SK-N-SH treated with all-trans-retinoic acid at 6 μM for 48 hours (cell line): ENCODE measurements at regions not wholly inside any gene's neighbourhood (a gene's known extent, or its start where the extent isn't known, plus 50 kb on each side); places are given as distances from the start of the nearest gene placed in this dataset.

Source experiments
- ATAC-seq: fragments of 200-7000 bp; cut with Tn5 transposase; 3 replicates; pipeline ENCODE4 v1.9.1; 2020; ENCODE audit warnings: mild to moderate bottlenecking, moderate library complexity
- ARNTL ChIP-seq: fragments of 450-650 bp; formaldehyde crosslinking; IDR thresholded peaks from 2 replicates; pipeline ENCODE4 v1.5.0; 2020; ENCODE audit warnings: low read depth, mild to moderate bottlenecking, moderate library complexity, borderline replicate concordance
- BACH2 ChIP-seq: fragments of 250-450 bp; sonication (Bioruptor Pico); IDR thresholded peaks from 2 replicates; pipeline ENCODE4 v1.9.0; 2021; ENCODE audit warnings: mild to moderate bottlenecking, borderline replicate concordance
- CSDC2 ChIP-seq: fragments of 250-450 bp; sonication (Bioruptor Pico); IDR thresholded peaks from 2 replicates; pipeline ENCODE4 v1.5.0; 2020; ENCODE audit warnings: mild to moderate bottlenecking, moderate library complexity
- ESRRG ChIP-seq: fragments of 250-450 bp; sonication (Bioruptor Pico); IDR thresholded peaks from 2 replicates; pipeline ENCODE4 v1.6.1; 2021; ENCODE audit warnings: mild to moderate bottlenecking
- GLIS3 ChIP-seq: fragments of 250-450 bp; sonication (Bioruptor Pico); IDR thresholded peaks from 2 replicates; pipeline ENCODE4 v1.5.0; 2020; ENCODE audit warnings: mild to moderate bottlenecking, moderate library complexity
- ISL1 ChIP-seq: fragments of 250-450 bp; sonication (Bioruptor Pico); IDR thresholded peaks from 2 replicates; pipeline ENCODE4 v2.1.2; 2022; ENCODE audit warnings: mild to moderate bottlenecking, moderate library complexity
- OSR1 ChIP-seq: fragments of 250-450 bp; sonication (Bioruptor Pico); IDR thresholded peaks from 2 replicates; pipeline ENCODE4 v1.8.0; 2022; ENCODE audit warnings: moderate library complexity, mild to moderate bottlenecking, inconsistent platforms
- PATZ1 ChIP-seq: fragments of 250-450 bp; sonication (Bioruptor Pico); IDR thresholded peaks from 2 replicates; pipeline ENCODE4 v1.8.0; 2020; ENCODE audit warnings: mild to moderate bottlenecking, moderate library complexity, borderline replicate concordance
- POU6F1 ChIP-seq: fragments of 250-450 bp; sonication (Bioruptor Pico); IDR thresholded peaks from 2 replicates; pipeline ENCODE4 v1.8.0; 2021; ENCODE audit warnings: low read depth, mild to moderate bottlenecking, moderate library complexity, borderline replicate concordance
- RARB ChIP-seq: fragments of 250-450 bp; sonication (Bioruptor Pico); IDR thresholded peaks from 2 replicates; pipeline ENCODE4 v1.8.0; 2021; ENCODE audit warnings: mild to moderate bottlenecking, moderate library complexity
- SNAI2 ChIP-seq: fragments of 250-450 bp; sonication (Bioruptor Pico); IDR thresholded peaks from 2 replicates; pipeline ENCODE4 v1.5.0; 2020; ENCODE audit warnings: mild to moderate bottlenecking, moderate library complexity
- TCF4 ChIP-seq: fragments of 250-450 bp; sonication (Bioruptor Pico); IDR thresholded peaks from 2 replicates; pipeline ENCODE4 v1.8.0; 2021; ENCODE audit warnings: mild to moderate bottlenecking, moderate library complexity, borderline replicate concordance
- TOX ChIP-seq: fragments of 250-450 bp; sonication (Bioruptor Pico); IDR thresholded peaks from 2 replicates; pipeline ENCODE4 v1.8.0; 2021; ENCODE audit warnings: mild to moderate bottlenecking, moderate library complexity, borderline replicate concordance
- ZC3H10 ChIP-seq: fragments of 250-450 bp; sonication (Bioruptor Pico); IDR thresholded peaks from 2 replicates; pipeline ENCODE4 v1.5.1; 2021; ENCODE audit warnings: mild to moderate bottlenecking, moderate library complexity
- ZFP30 ChIP-seq: fragments of 450-650 bp; formaldehyde crosslinking; IDR thresholded peaks from 2 replicates; pipeline ENCODE4 v1.5.0; 2022; ENCODE audit warnings: mild to moderate bottlenecking, moderate library complexity
- ZNF565 ChIP-seq: fragments of 450-650 bp; formaldehyde crosslinking; conservative IDR thresholded peaks from 2 replicates; pipeline ENCODE4 v1.5.0; 2020; ENCODE audit warnings: low read depth, mild to moderate bottlenecking, moderate library complexity
- ZNF70 ChIP-seq: fragments of 450-650 bp; formaldehyde crosslinking; IDR thresholded peaks from 2 replicates; pipeline ENCODE4 v1.5.0; 2020; ENCODE audit warnings: mild to moderate bottlenecking, moderate library complexity
- ZNF8 ChIP-seq: fragments of 450-650 bp; formaldehyde crosslinking; IDR thresholded peaks from 2 replicates; pipeline ENCODE4 v1.5.0; 2020; ENCODE audit warnings: mild to moderate bottlenecking, moderate library complexity
- TF ChIP-seq, protein P1 (sequence below): fragments of 250-450 bp; sonication (Bioruptor Pico); IDR thresholded peaks from 2 replicates; pipeline ENCODE4 v1.5.1; 2020; ENCODE audit warnings: low read depth, mild to moderate bottlenecking, moderate library complexity
- TF ChIP-seq, protein P2 (sequence below): fragments of 250-450 bp; sonication (Bioruptor Pico); IDR thresholded peaks from 2 replicates; pipeline ENCODE4 v1.5.0; 2020; ENCODE audit warnings: mild to moderate bottlenecking, moderate library complexity

- no peak for TF ChIP-seq ISL1 (CRISPR knock-in tag)
- TF ChIP-seq ZNF565 (CRISPR knock-in tag): no peak
- TF ChIP-seq RARB: no peak
- no peak for ATAC-seq
These were observed 179.2 kb upstream of the PCDH18 start for GRCh38 chr4:137711502-137711901.

DNA sequence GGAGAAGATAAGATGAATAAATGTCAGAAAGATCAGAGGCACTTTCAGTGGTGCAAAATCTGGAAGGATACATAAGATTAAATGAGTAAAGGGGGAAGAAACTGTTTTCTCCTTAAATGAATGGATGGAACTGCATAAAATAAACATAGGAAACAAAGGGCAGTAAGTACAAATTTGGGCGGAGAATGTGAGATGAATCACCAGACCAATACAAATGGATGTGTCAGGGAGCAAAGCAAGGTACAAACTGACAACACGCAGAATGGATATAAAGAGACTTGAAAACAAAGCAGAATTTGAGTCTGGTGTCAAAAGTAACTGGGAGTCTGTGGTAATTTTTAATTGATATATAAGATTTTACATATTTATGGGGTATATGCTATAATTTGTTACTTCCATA is 175.3 kb upstream of the PCDH18 start:
- TF ChIP-seq CSDC2 (no peak), SNAI2 (CRISPR knock-in tag) (no peak), ZNF70 (CRISPR knock-in tag) (no peak), BACH2 (CRISPR knock-in tag) (no peak), ESRRG (no peak), PATZ1 (no peak), ZC3H10 (CRISPR knock-in tag) (no peak), TOX (no peak), POU6F1 (CRISPR knock-in tag) (no peak), ZFP30 (CRISPR knock-in tag) (no peak)
- TF ChIP-seq, protein P1, sequence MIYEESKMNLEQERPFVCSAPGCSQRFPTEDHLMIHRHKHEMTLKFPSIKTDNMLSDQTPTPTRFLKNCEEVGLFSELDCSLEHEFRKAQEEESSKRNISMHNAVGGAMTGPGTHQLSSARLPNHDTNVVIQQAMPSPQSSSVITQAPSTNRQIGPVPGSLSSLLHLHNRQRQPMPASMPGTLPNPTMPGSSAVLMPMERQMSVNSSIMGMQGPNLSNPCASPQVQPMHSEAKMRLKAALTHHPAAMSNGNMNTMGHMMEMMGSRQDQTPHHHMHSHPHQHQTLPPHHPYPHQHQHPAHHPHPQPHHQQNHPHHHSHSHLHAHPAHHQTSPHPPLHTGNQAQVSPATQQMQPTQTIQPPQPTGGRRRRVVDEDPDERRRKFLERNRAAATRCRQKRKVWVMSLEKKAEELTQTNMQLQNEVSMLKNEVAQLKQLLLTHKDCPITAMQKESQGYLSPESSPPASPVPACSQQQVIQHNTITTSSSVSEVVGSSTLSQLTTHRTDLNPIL (CRISPR knock-in tag): no peak
- TF ChIP-seq, all 23 proteins: peak for 0
- ATAC-seq: no peak

GRCh38 chr4:137707102-137707620 is 174.9 kb upstream of the PCDH18 start:
- ATAC-seq: no peak
- TF ChIP-seq OSR1 (CRISPR knock-in tag) (no peak), ZC3H10 (CRISPR knock-in tag) (no peak), ARNTL (CRISPR knock-in tag) (no peak)
- TF ChIP-seq, protein P2, sequence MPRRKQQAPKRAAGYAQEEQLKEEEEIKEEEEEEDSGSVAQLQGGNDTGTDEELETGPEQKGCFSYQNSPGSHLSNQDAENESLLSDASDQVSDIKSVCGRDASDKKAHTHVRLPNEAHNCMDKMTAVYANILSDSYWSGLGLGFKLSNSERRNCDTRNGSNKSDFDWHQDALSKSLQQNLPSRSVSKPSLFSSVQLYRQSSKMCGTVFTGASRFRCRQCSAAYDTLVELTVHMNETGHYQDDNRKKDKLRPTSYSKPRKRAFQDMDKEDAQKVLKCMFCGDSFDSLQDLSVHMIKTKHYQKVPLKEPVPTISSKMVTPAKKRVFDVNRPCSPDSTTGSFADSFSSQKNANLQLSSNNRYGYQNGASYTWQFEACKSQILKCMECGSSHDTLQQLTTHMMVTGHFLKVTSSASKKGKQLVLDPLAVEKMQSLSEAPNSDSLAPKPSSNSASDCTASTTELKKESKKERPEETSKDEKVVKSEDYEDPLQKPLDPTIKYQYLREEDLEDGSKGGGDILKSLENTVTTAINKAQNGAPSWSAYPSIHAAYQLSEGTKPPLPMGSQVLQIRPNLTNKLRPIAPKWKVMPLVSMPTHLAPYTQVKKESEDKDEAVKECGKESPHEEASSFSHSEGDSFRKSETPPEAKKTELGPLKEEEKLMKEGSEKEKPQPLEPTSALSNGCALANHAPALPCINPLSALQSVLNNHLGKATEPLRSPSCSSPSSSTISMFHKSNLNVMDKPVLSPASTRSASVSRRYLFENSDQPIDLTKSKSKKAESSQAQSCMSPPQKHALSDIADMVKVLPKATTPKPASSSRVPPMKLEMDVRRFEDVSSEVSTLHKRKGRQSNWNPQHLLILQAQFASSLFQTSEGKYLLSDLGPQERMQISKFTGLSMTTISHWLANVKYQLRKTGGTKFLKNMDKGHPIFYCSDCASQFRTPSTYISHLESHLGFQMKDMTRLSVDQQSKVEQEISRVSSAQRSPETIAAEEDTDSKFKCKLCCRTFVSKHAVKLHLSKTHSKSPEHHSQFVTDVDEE (CRISPR knock-in tag): no peak

DNA sequence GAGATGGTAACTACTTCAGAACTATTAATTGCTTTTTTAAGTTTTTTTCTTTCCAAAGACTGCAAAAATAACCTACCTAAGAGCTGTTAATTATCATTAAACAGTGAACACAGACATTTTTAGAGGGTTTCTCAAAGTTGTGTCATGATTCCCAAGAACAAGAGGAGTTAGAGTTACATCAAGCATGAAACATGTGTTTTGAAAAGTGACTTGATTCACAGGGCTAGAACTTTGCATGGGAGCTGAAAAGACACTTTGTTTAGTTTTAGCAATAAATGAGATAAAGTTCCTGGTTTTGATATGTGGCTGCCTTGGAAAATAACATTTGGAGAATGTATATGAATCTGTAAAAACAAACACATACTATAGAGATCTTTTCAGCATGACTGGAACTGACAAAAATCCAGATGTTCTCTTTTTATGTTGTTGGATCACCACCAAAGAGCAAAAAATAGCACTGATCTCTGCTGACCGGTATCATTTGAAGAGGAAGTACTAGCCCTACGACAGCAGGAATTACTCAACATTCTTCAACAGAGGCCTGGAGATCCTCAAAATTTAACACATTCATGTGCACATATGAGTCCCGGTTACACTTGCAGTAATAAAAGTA is 173.0 kb upstream of the PCDH18 start:
- peak; percentile 41; the same call in 1 of the 2 replicates for TF ChIP-seq ISL1 (CRISPR knock-in tag)
- TF ChIP-seq ZNF8 (CRISPR knock-in tag): no peak
- ATAC-seq: peak; percentile 94

GRCh38 chr4:137703195-137703594 is 170.9 kb upstream of the PCDH18 start:
- ATAC-seq: no peak
- TF ChIP-seq ESRRG (no peak), ZNF565 (CRISPR knock-in tag) (no peak), TOX (no peak), ZNF70 (CRISPR knock-in tag) (no peak), OSR1 (CRISPR knock-in tag) (no peak), ZC3H10 (CRISPR knock-in tag) (no peak), GLIS3 (CRISPR knock-in tag) (no peak), PATZ1 (no peak), TCF4 (CRISPR knock-in tag) (no peak), ISL1 (CRISPR knock-in tag) (no peak)
- TF ChIP-seq, protein P2 (CRISPR knock-in tag): no peak
- TF ChIP-seq, protein P1 (CRISPR knock-in tag): no peak
